ENCODE measurements at regions not wholly inside any gene's neighbourhood (a gene's known extent, or its start where the extent isn't known, plus 50 kb on each side); places are given as distances from the start of the nearest gene placed in this dataset.

DNA sequence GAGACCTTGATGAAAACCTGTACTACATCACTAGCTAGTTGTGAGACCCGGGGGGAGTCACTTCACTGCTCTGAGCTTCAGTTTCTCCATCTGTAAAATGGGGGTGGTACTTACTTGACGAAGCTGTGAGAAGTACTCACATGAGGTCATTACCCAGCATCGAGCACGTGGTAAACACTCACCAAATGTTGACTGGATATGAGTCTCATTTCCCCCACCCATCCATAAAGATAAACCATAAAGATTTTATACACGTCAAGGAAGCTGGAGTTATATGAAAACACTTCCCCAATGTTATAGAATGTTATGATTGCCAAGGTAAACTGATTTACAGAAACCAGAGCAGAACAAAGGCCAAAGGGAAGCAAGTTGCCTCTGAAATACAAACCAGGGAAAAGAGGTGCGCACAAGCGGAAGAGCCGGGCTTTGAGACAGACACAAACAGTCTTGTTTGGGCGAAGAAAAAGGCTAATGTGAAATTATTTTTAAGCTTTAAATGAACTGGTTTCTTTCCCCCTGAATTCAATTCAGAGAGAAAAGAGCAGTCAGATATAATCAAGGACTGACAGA, 536.8 kb downstream of the MED13L start:
- TF ChIP-seq, protein P1, sequence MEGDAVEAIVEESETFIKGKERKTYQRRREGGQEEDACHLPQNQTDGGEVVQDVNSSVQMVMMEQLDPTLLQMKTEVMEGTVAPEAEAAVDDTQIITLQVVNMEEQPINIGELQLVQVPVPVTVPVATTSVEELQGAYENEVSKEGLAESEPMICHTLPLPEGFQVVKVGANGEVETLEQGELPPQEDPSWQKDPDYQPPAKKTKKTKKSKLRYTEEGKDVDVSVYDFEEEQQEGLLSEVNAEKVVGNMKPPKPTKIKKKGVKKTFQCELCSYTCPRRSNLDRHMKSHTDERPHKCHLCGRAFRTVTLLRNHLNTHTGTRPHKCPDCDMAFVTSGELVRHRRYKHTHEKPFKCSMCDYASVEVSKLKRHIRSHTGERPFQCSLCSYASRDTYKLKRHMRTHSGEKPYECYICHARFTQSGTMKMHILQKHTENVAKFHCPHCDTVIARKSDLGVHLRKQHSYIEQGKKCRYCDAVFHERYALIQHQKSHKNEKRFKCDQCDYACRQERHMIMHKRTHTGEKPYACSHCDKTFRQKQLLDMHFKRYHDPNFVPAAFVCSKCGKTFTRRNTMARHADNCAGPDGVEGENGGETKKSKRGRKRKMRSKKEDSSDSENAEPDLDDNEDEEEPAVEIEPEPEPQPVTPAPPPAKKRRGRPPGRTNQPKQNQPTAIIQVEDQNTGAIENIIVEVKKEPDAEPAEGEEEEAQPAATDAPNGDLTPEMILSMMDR (IDR thresholded peaks at IDR 0.05) = no peak
- DNase-seq = no peak
- Mint-ChIP-seq H3K4me3 (no peak overlapping the region), H3K4me1 (no peaks in the 10 kb centered on the region), H3K27me3 (ENCODE audit: low read depth, poor library complexity) (peaks cover 19% of the 10 kb centered on the region), H3K27ac (no peak overlapping the region), H3K36me3 (ENCODE audit: low read depth) (no peaks in the 10 kb centered on the region), H3K9me3 (no peaks in the 10 kb centered on the region)

DNA sequence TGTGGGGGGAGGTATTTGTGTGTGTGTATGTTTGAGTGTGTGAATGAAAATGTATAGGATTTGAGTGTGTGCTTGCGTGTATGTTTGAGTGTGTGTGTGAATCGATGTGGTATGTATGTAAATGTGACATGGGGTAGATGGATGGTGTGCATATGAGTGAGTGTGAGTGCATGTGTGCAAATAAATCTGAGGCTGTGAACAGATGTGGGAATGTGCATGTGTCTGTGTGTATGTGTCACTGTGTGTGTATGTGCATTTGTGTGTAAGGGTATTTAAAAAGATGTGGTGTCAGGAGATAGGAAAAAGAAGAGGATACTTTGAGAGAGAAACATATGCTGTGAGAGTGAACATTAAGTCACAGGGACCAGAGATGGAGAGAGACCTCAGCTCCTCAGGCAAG, 539.6 kb downstream of the MED13L start:
- no peak overlapping the region for H3K4me3 Mint-ChIP-seq
- no peaks in the 10 kb centered on the region for H3K4me1 Mint-ChIP-seq
- TF ChIP-seq, protein P1 (IDR thresholded peaks at IDR 0.05) = no peak
- no peak overlapping the region for H3K27ac Mint-ChIP-seq
- H3K27me3 Mint-ChIP-seq (ENCODE audit: low read depth, poor library complexity) = peaks cover 7% of the 10 kb centered on the region
- no peak for DNase-seq
- no peaks in the 10 kb centered on the region for H3K36me3 Mint-ChIP-seq (ENCODE audit: low read depth)
- no peaks in the 10 kb centered on the region for H3K9me3 Mint-ChIP-seq

DNA sequence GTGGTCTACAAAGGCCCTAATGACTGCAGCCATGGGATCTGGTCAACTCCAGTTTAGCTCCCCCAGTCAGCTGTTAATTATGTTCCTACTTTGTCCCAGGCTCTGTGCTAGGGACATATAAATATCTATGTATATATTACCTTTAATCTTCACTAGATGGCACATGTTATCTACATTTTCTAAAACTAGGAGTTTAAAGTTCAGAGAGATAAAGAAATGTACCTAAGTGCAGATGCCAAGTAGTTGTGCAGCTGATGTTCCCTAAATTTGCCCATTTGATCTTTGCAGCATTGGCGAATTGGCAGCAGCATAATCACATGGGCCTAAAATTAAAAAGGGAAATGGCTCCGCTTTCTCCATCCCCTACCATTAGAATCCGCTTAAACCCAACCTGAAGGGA, 541.1 kb downstream of the MED13L start:
- Mint-ChIP-seq H3K36me3 (ENCODE audit: low read depth) (no peaks in the 10 kb centered on the region), H3K9me3 (peaks cover 3% of the 10 kb centered on the region), H3K27me3 (ENCODE audit: low read depth, poor library complexity) (peaks cover 5% of the 10 kb centered on the region), H3K27ac (no peak overlapping the region), H3K4me3 (no peak overlapping the region), H3K4me1 (no peaks in the 10 kb centered on the region)
- DNase-seq = no peak
- TF ChIP-seq, protein P1 (IDR thresholded peaks at IDR 0.05) = no peak

DNA sequence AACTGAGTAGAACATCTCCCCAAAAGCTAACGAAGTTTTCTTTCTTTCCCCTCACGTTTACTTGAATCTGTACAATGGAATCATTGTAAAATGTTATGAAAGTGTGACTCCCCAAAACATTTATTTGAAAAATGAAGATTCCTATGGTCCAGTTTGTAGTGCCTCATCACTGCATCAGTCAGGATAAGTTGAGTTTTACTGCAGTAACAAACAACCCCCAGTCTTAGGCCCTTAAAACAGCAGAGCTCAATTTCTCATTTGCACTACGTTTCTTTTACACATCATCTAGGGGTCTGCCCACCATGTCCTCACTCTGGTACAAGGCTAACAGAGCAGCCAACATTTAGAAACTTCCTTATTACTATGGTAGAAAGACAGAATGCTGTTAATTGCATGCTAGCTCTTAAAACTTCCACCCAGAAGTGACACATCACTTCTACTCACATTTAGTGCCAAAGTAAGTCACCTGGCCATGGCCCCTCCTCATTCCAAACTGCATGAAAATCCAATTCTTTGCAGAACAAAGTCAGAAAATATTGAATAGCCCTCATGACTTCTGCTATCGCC, 546.4 kb downstream of the MED13L start:
- H3K4me3 Mint-ChIP-seq = no peak overlapping the region
- H3K36me3 Mint-ChIP-seq (ENCODE audit: low read depth) = no peaks in the 10 kb centered on the region
- no peaks in the 10 kb centered on the region for H3K4me1 Mint-ChIP-seq
- peaks cover 19% of the 10 kb centered on the region for H3K27me3 Mint-ChIP-seq (ENCODE audit: low read depth, poor library complexity)
- DNase-seq = no peak
- H3K27ac Mint-ChIP-seq = no peak overlapping the region
- peaks cover 12% of the 10 kb centered on the region for H3K9me3 Mint-ChIP-seq
- TF ChIP-seq, protein P1 (IDR thresholded peaks at IDR 0.05) = no peak

DNA sequence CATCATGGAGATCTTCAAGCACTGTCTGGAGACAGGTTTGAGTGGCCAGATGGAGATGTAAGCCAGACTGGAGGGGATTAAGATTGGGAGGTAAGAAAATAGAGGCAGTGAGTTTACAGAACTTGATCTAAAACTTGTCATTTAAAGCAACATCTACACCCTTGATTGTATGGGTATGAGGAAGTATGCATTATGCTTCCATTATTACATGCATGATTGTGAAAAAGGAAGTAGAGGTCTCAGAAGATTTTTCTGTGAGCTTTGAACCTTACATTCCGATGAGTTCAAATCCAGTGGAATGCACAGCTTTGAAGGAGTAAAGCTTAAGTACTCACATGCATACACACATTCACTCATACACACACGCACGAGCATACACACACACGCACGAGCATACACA, 550.8 kb downstream of the MED13L start:
- Mint-ChIP-seq H3K4me1 (no peaks in the 10 kb centered on the region), H3K4me3 (no peak overlapping the region), H3K27me3 (ENCODE audit: low read depth, poor library complexity) (peaks cover 33% of the 10 kb centered on the region), H3K36me3 (ENCODE audit: low read depth) (no peaks in the 10 kb centered on the region), H3K27ac (no peak overlapping the region), H3K9me3 (peaks cover 28% of the 10 kb centered on the region)
- no peak for DNase-seq
- TF ChIP-seq, protein P1 (IDR thresholded peaks at IDR 0.05) = no peak

DNA sequence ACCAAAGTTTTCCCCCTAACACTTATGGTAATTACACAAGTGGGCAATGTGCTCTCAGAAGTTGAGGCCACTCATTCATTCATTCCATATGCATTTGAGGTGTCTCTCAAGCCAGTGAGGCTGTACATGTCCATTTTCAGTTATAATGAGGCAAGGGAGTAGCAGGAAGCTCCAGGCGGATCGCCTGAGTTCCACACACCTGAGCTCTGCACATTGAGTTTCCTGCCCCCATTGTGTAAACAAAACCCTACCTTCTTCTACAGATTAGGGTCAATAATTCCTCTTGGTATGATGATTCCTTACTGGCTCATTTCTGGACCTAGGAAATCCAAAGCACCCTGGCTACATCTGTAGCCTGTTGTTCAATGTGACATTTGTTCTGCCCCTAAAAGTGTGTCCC, 555.3 kb downstream of the MED13L start:
- DNase-seq = no peak
- peaks cover 23% of the 10 kb centered on the region for H3K27me3 Mint-ChIP-seq (ENCODE audit: low read depth, poor library complexity)
- peaks cover 20% of the 10 kb centered on the region for H3K9me3 Mint-ChIP-seq
- no peaks in the 10 kb centered on the region for H3K36me3 Mint-ChIP-seq (ENCODE audit: low read depth)
- no peak overlapping the region for H3K4me3 Mint-ChIP-seq
- no peak overlapping the region for H3K27ac Mint-ChIP-seq
- H3K4me1 Mint-ChIP-seq = peaks cover 9% of the 10 kb centered on the region
- TF ChIP-seq, protein P1 (IDR thresholded peaks at IDR 0.05) = no peak

Data from nephron progenitor cell (in vitro differentiated cells).